NT2/D1 (cell line): ENCODE measurements at regions not wholly inside any gene's neighbourhood (a gene's known extent, or its start where the extent isn't known, plus 50 kb on each side); places are given as distances from the start of the nearest gene placed in this dataset.

ENCODE experiments used
- DNase-seq: peaks from one replicate; pipeline ENCODE4 v3.0.0-alpha.2; 2011; ENCODE audit warnings: low read depth, low spot score
- H3K27me3 ChIP-seq: 2 replicates; pipeline ENCODE4 v1.6.0; 2011; ENCODE audit warnings: mild to moderate bottlenecking; ENCODE audit not compliant: insufficient read length, insufficient read depth
- H3K36me3 ChIP-seq: 2 replicates; pipeline ENCODE4 v1.6.1; 2011; ENCODE audit warnings: mild to moderate bottlenecking, low read length, mixed read lengths; ENCODE audit not compliant: insufficient read depth, insufficient read length
- H3K4me1 ChIP-seq: 2 replicates; pipeline ENCODE4 v1.5.1; 2011; ENCODE audit not compliant: insufficient read depth, insufficient read length
- H3K4me3 ChIP-seq: 2 replicates; pipeline ENCODE4 v1.5.1; 2011; ENCODE audit warnings: low read depth; ENCODE audit not compliant: insufficient read length
- H3K9ac ChIP-seq: 2 replicates; pipeline ENCODE4 v1.6.0; 2011; ENCODE audit warnings: low read depth; ENCODE audit not compliant: insufficient read length
- H3K9me3 ChIP-seq: 2 replicates; pipeline ENCODE4 v1.5.1; 2011; ENCODE audit warnings: mild to moderate bottlenecking, low read length; ENCODE audit not compliant: insufficient read depth
- SUZ12 ChIP-seq: IDR thresholded peaks from 2 replicates; pipeline ENCODE4 v1.6.1; 2011; ENCODE audit not compliant: insufficient read length, insufficient read depth; ENCODE audit errors: extremely low read depth
- YY1 ChIP-seq: IDR thresholded peaks from 2 replicates; pipeline ENCODE4 v1.6.1; 2011; ENCODE audit not compliant: insufficient read length, insufficient read depth
- ZNF274 ChIP-seq: IDR thresholded peaks from 2 replicates; pipeline ENCODE4 v1.6.1; 2011; ENCODE audit warnings: mild to moderate bottlenecking, low read depth, low read length

GRCh38 chr13:85093808-85094207 lies 705.4 kb downstream of the SLITRK6 start:
- Histone ChIP-seq H3K9ac (no peak overlapping the region), H3K4me1 (no peaks in the 10 kb centered on the region), H3K9me3 (no peaks in the 10 kb centered on the region), H3K36me3 (no peaks in the 10 kb centered on the region), H3K27me3 (no peaks in the 10 kb centered on the region), H3K4me3 (no peak overlapping the region)
- DNase-seq: no peak
- TF ChIP-seq ZNF274 (no peak), SUZ12 (no peak), YY1 (no peak)

GRCh38 chr13:85091631-85092234 lies 707.5 kb downstream of the SLITRK6 start:
- Histone ChIP-seq H3K36me3 (no peaks in the 10 kb centered on the region), H3K27me3 (no peaks in the 10 kb centered on the region), H3K4me3 (no peak overlapping the region), H3K9ac (no peak overlapping the region), H3K9me3 (no peaks in the 10 kb centered on the region), H3K4me1 (no peaks in the 10 kb centered on the region)
- DNase-seq: no peak
- TF ChIP-seq YY1: no peak
- no peak for TF ChIP-seq SUZ12
- no peak for TF ChIP-seq ZNF274

GRCh38 chr13:85089186-85089585 lies 710.0 kb downstream of the SLITRK6 start:
- no peaks in the 10 kb centered on the region for H3K9me3 ChIP-seq
- no peak for DNase-seq
- no peaks in the 10 kb centered on the region for H3K27me3 ChIP-seq
- no peak overlapping the region for H3K9ac ChIP-seq
- H3K4me3 ChIP-seq: no peak overlapping the region
- H3K36me3 ChIP-seq: no peaks in the 10 kb centered on the region
- TF ChIP-seq SUZ12: no peak
- no peak for TF ChIP-seq ZNF274
- no peaks in the 10 kb centered on the region for H3K4me1 ChIP-seq

GRCh38 chr13:85080691-85081090 lies 718.5 kb downstream of the SLITRK6 start:
- DNase-seq: no peak
- Histone ChIP-seq H3K4me3 (no peak overlapping the region), H3K27me3 (no peaks in the 10 kb centered on the region), H3K9me3 (no peaks in the 10 kb centered on the region), H3K36me3 (no peaks in the 10 kb centered on the region), H3K9ac (no peak overlapping the region), H3K4me1 (no peaks in the 10 kb centered on the region)
- no peak for TF ChIP-seq ZNF274
- TF ChIP-seq SUZ12: no peak
- no peak for TF ChIP-seq YY1

- H3K4me3 ChIP-seq: no peak overlapping the region
- H3K36me3 ChIP-seq: no peaks in the 10 kb centered on the region
- H3K9me3 ChIP-seq: no peaks in the 10 kb centered on the region
- no peak for TF ChIP-seq YY1
- TF ChIP-seq ZNF274: no peak
- no peak for DNase-seq
- H3K4me1 ChIP-seq: no peaks in the 10 kb centered on the region
- no peaks in the 10 kb centered on the region for H3K27me3 ChIP-seq
- no peak overlapping the region for H3K9ac ChIP-seq
Measured at GRCh38 chr13:85076343-85076742, 722.9 kb downstream of the SLITRK6 start.

- DNase-seq: no peak
- TF ChIP-seq SUZ12 (no peak), ZNF274 (no peak), YY1 (no peak)
- Histone ChIP-seq H3K9ac (no peak overlapping the region), H3K4me3 (no peak overlapping the region), H3K36me3 (no peaks in the 10 kb centered on the region), H3K4me1 (no peaks in the 10 kb centered on the region), H3K9me3 (no peaks in the 10 kb centered on the region), H3K27me3 (no peaks in the 10 kb centered on the region)
Measured at GRCh38 chr13:85074543-85075313, 724.5 kb downstream of the SLITRK6 start.

GRCh38 chr13:85068231-85068630 lies 731.0 kb downstream of the SLITRK6 start:
- H3K4me1 ChIP-seq: no peaks in the 10 kb centered on the region
- H3K4me3 ChIP-seq: no peak overlapping the region
- H3K9me3 ChIP-seq: no peaks in the 10 kb centered on the region
- no peak overlapping the region for H3K9ac ChIP-seq
- DNase-seq: no peak
- no peaks in the 10 kb centered on the region for H3K27me3 ChIP-seq
- no peak for TF ChIP-seq ZNF274
- no peak for TF ChIP-seq YY1
- TF ChIP-seq SUZ12: no peak
- no peaks in the 10 kb centered on the region for H3K36me3 ChIP-seq

- no peak for DNase-seq
- H3K4me1 ChIP-seq: no peaks in the 10 kb centered on the region
- TF ChIP-seq YY1 (no peak), ZNF274 (no peak), SUZ12 (no peak)
- no peaks in the 10 kb centered on the region for H3K9me3 ChIP-seq
- no peak overlapping the region for H3K4me3 ChIP-seq
- H3K27me3 ChIP-seq: no peaks in the 10 kb centered on the region
- no peaks in the 10 kb centered on the region for H3K36me3 ChIP-seq
- H3K9ac ChIP-seq: no peak overlapping the region
Measured at GRCh38 chr13:85040215-85040614, 759.0 kb downstream of the SLITRK6 start.
